Endothelial cell (in vitro differentiated cells): ENCODE measurements at regions not wholly inside any gene's neighbourhood (a gene's known extent, or its start where the extent isn't known, plus 50 kb on each side); places are given as distances from the start of the nearest gene placed in this dataset.

Experiments
- DNase-seq: peaks from one replicate; pipeline ENCODE4 v3.0.0; 2021; ENCODE audit warnings: low spot score
- H3K27ac Mint-ChIP-seq: one replicate; pipeline ENCODE4 v1.8.0; 2021; ENCODE audit warnings: mixed read lengths, inconsistent platforms; ENCODE audit not compliant: unreplicated experiment
- H3K27me3 Mint-ChIP-seq: one replicate; pipeline ENCODE4 v1.8.0; 2021; ENCODE audit warnings: mild to moderate bottlenecking, moderate library complexity, mixed read lengths, inconsistent platforms; ENCODE audit not compliant: unreplicated experiment
- H3K36me3 Mint-ChIP-seq: one replicate; pipeline ENCODE4 v1.8.0; 2021; ENCODE audit warnings: mild to moderate bottlenecking, low read depth, mixed read lengths, inconsistent platforms; ENCODE audit not compliant: unreplicated experiment
- H3K4me1 Mint-ChIP-seq: one replicate; pipeline ENCODE4 v1.8.0; 2021; ENCODE audit warnings: mild to moderate bottlenecking, mixed read lengths, inconsistent platforms; ENCODE audit not compliant: unreplicated experiment
- H3K4me3 Mint-ChIP-seq: one replicate; pipeline ENCODE4 v1.8.0; 2021; ENCODE audit warnings: mild to moderate bottlenecking, mixed read lengths, inconsistent platforms; ENCODE audit not compliant: unreplicated experiment
- H3K9me3 Mint-ChIP-seq: one replicate; pipeline ENCODE4 v1.8.0; 2021; ENCODE audit warnings: mixed read lengths, inconsistent platforms; ENCODE audit not compliant: unreplicated experiment
- CTCF ChIP-seq: fragments of 200-600 bp; sonication (generic); IDR thresholded peaks from one replicate; pipeline ENCODE4 v1.5.0; 2021; ENCODE audit warnings: antibody characterized with exemption; ENCODE audit not compliant: unreplicated experiment

- Mint-ChIP-seq H3K36me3 (no peaks in the 10 kb centered on the region), H3K9me3 (no peaks in the 10 kb centered on the region), H3K4me3 (peak overlapping the region; percentile 37), H3K27me3 (peaks cover 4% of the 10 kb centered on the region), H3K4me1 (peaks cover 27% of the 10 kb centered on the region), H3K27ac (peak overlapping the region; percentile 99)
- DNase-seq, result peak; percentile 73
- no peak for TF ChIP-seq CTCF
Observed at GRCh38 chr3:14319654-14320182, 82.7 kb upstream of the SLC6A6 start.

- TF ChIP-seq CTCF, result no peak
- Mint-ChIP-seq H3K27ac (peak overlapping the region; percentile 99), H3K27me3 (peaks cover 4% of the 10 kb centered on the region), H3K36me3 (no peaks in the 10 kb centered on the region), H3K9me3 (no peaks in the 10 kb centered on the region), H3K4me3 (peak overlapping the region; percentile 37), H3K4me1 (peaks cover 27% of the 10 kb centered on the region)
- no peak for DNase-seq
Observed at GRCh38 chr3:14320219-14320618, 82.2 kb upstream of the SLC6A6 start.

GRCh38 chr3:14322001-14322400 lies 80.4 kb upstream of the SLC6A6 start:
- no peak for DNase-seq
- Mint-ChIP-seq H3K9me3 (no peaks in the 10 kb centered on the region), H3K4me1 (peaks cover 27% of the 10 kb centered on the region), H3K27ac (no peak overlapping the region), H3K27me3 (peaks cover 4% of the 10 kb centered on the region), H3K4me3 (no peak overlapping the region), H3K36me3 (no peaks in the 10 kb centered on the region)
- TF ChIP-seq CTCF, result no peak

GRCh38 chr3:14322667-14323295 lies 79.6 kb upstream of the SLC6A6 start:
- Mint-ChIP-seq H3K27me3 (peaks cover 4% of the 10 kb centered on the region), H3K27ac (peak overlapping the region; percentile 9), H3K36me3 (no peaks in the 10 kb centered on the region), H3K4me3 (no peak overlapping the region), H3K4me1 (peaks cover 27% of the 10 kb centered on the region), H3K9me3 (no peaks in the 10 kb centered on the region)
- no peak for DNase-seq
- no peak for TF ChIP-seq CTCF

- Mint-ChIP-seq H3K9me3 (no peaks in the 10 kb centered on the region), H3K4me3 (no peak overlapping the region), H3K27me3 (peaks cover 2% of the 10 kb centered on the region), H3K4me1 (peaks cover 27% of the 10 kb centered on the region), H3K27ac (peak overlapping the region; percentile 9), H3K36me3 (no peaks in the 10 kb centered on the region)
- DNase-seq, result no peak
- no peak for TF ChIP-seq CTCF
Observed at GRCh38 chr3:14323401-14324223, 78.8 kb upstream of the SLC6A6 start.
